ENCODE measurements at regions not wholly inside any gene's neighbourhood (a gene's known extent, or its start where the extent isn't known, plus 50 kb on each side); places are given as distances from the start of the nearest gene placed in this dataset.

DNA sequence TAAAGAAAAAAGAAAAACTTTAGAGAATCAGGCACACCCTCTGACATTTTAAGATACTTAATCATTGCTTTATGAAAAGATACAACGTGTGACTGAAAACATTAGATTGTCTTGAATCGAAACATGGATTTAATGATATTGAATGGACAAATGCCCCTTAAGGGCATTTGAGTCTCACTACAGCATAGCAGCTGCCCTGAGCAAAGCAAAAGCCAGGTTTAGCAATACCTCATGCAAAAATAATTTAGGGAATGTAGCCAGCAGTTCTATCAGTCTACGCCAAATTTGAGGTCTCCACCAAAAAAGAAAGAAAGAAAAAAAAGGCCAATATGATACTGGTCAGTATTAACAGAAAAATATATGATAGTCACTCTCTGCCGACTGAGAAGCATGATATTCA, 56.6 kb upstream of the LMNB1 start:
- TF ChIP-seq POLR2A (IDR thresholded peaks at IDR 0.05; ENCODE audit: extremely low read depth, insufficient read length) = no peak
- no peak for TF ChIP-seq CTCF (IDR thresholded peaks at IDR 0.05; ENCODE audit: low read depth, low read length)

Data from NB4 (cell line).